ENCODE measurements at regions not wholly inside any gene's neighbourhood (a gene's known extent, or its start where the extent isn't known, plus 50 kb on each side); places are given as distances from the start of the nearest gene placed in this dataset.

DNA sequence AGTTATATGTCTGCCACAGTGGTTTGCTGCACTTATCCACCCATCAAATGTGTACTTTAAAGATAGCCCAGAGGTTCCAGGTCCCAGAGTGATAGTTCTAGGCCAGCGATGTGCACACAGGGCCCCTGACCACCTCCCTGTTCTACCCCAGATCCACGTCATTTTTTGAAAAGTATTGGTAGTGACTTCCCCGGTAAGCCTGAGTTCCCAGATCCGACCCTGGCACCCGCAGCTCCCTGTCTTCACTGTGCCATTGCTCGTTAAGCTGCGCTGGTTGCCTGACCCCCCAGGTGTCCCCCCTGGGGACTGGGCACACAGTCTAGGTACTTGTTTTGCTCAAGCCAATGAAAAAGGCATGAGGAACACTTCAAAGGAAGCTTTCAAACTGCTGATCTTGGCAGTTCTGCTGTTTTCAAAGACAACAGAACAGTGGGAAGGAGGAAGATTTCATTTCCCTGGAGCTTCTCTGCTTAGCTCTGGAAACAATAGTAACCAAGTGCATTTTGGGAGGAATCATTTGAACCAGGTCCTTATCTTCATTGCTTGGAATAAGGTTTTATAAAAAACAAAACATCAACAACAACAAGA lies 116.3 kb upstream of the TAB2 start:
- Histone ChIP-seq H3K4me3 (ENCODE audit: extremely low read depth in 1 of 4, insufficient read depth in 2 of 4, low read depth in 3 of 4, low read length in 4 of 4) (no peak overlapping the region), H3K56ac (replicated peaks; ENCODE audit: insufficient read length, low read depth, low read length) (no peak overlapping the region), H2BK15ac (ENCODE audit: low read length) (no peak overlapping the region), H3K4me2 (ENCODE audit: insufficient read depth in 1 of 2, low read depth in 2 of 2, low read length in 2 of 2) (no peak overlapping the region), H3K23ac (ENCODE audit: insufficient read length) (no peak overlapping the region), H2AFZ (ENCODE audit: low read length) (no peak overlapping the region), H2BK20ac (ENCODE audit: low read length) (no peak overlapping the region), H3K27ac (ENCODE audit: low read depth, low read length) (no peak overlapping the region), H2BK120ac (replicated peaks; ENCODE audit: low read depth, low read length) (no peak overlapping the region), H4K20me1 (replicated peaks in 1 of 2; ENCODE audit: control insufficient read depth in 1 of 2, insufficient read depth in 2 of 2, low read length in 2 of 2) (no peaks in the 10 kb centered on the region), H3K36me3 (ENCODE audit: control insufficient read depth in 2 of 4, insufficient read depth in 4 of 4, low read length in 3 of 4) (no peaks in the 10 kb centered on the region), H4K91ac (replicated peaks; ENCODE audit: insufficient read length, low read length) (no peak overlapping the region), H2AK5ac (ENCODE audit: low read depth, low read length) (no peak overlapping the region), H3K27me3 (replicated peaks in 1 of 4; ENCODE audit: control insufficient read depth in 3 of 4, extremely low read depth in 1 of 4, insufficient read depth in 3 of 4, low read length in 3 of 4) (no peaks in the 10 kb centered on the region), H3K4me1 (replicated peaks in 1 of 4; ENCODE audit: control insufficient read depth in 3 of 4, insufficient read depth in 4 of 4, low read length in 3 of 4) (peaks cover 0 to 2% (median 0%) of the 10 kb centered on the region in 4 experiments; a peak in 2 of 7 replicates), H2BK5ac (ENCODE audit: low read depth, low read length) (no peak overlapping the region), H3K79me1 (ENCODE audit: low read depth, low read length) (no peaks in the 10 kb centered on the region), H3K4ac (replicated peaks; ENCODE audit: insufficient read length, low read depth, low read length) (no peak overlapping the region), H4K5ac (ENCODE audit: insufficient read length, low read depth, low read length) (no peak overlapping the region), H4K8ac (ENCODE audit: extremely low read depth, insufficient read depth, low read length) (no peak overlapping the region), H3K9me3 (ENCODE audit: insufficient read depth in 2 of 2, low read depth in 1 of 2, low read length in 1 of 2) (no peaks in the 10 kb centered on the region), H3K23me2 (ENCODE audit: low read depth, low read length) (no peaks in the 10 kb centered on the region), H3K18ac (ENCODE audit: extremely low read depth, low read length) (no peak overlapping the region), H2BK12ac (ENCODE audit: low read depth, low read length) (no peak overlapping the region), H3K9ac (replicated peaks in 1 of 4; ENCODE audit: extremely low read depth in 1 of 4, low read depth in 3 of 4, low read length in 3 of 4) (no peak overlapping the region), H3K79me2 (ENCODE audit: control insufficient read depth in 1 of 2, insufficient read depth in 2 of 2, low read length in 2 of 2) (no peaks in the 10 kb centered on the region), H3K14ac (ENCODE audit: insufficient read length) (no peak overlapping the region)
- DNase-seq (ENCODE audit: low read depth in 1 of 2, low spot score in 2 of 2), result no peak
- 91% methylated on average over 7 of the region's 7 CpGs; no CpG with 5 or more reads in 1 of the 2 experiments for WGBS, 2 experiments (ENCODE audit: extremely low coverage in 1 of 2, insufficient coverage in 1 of 2, insufficient read length in 1 of 2, insufficient replicate concordance in 2 of 2, low coverage in 1 of 2, low lambda C conversion rate in 2 of 2, missing lambda C conversion rate in 1 of 2)
- ChIA-PET POLR2A (ENCODE audit: partially characterized antibody) (interaction anchor here (1.0 to 1.4 kb wide), 2 partner anchors 14 to 25 kb away, joined by 3 to 4 read pairs; no protein-coding TSS in a partner anchor), CTCF (ENCODE audit: partially characterized antibody) (interaction anchor here (0.6 to 1.0 kb wide), 2 partner anchors 10 to 231 kb away, joined by 3 read pairs; no protein-coding TSS in a partner anchor)
- no peak for FAIRE-seq
- peak; percentile 38; the same call in 1 of the 2 replicates for TF ChIP-seq MAFK (IDR thresholded peaks at IDR 0.05; ENCODE audit: low read depth, low read length)
- no peak for TF ChIP-seq JUN (IDR thresholded peaks at IDR 0.05; ENCODE audit: low read depth, low read length)

All from H1 (cell line).